ENCODE measurements at regions not wholly inside any gene's neighbourhood (a gene's known extent, or its start where the extent isn't known, plus 50 kb on each side); places are given as distances from the start of the nearest gene placed in this dataset.
"Not testable (repeated sequence)": the region's sequence is repeated elsewhere in the genome, so short reads cannot be mapped to it uniquely, and the experiment has no call there.

DNA sequence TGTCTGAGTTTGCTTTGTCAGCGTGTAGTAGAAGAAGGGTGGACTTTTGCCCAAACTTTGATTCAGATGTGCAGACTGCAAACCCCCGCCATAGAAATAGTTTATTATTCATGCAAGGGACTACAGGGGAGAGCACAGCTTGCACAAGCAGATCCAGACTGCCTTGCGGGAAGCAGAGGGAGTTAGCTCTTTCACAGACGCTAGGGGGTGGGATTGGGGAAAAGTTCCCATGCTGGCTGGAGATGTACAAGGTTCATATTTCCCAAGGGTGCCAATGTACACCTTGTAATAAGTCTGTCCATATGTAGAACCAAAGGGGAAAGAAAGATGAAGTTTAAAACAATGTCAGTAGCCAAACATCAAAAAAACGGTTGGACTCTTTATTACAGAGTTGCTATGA is 749.7 kb upstream of the COX7C start:
- DNase-seq, result no peak

DNA sequence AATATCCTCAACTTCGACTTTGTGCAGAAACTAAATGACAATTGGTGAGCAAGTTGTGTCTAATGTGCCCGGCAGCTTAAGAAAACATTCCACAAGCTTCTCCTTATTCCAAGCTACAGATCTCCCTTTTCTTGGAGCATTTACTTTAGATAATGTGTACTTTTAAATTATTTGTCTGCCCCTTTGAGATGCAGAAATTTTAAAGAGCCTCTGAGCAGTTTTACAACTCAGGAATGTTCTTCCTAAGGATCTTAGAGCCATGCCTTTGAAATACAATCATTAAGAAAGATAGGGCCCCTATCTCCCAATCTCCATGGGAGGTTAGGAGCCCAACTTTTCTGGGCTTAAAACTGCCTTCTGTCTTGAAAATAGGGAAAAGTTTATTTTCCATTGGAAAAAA is 723.7 kb upstream of the COX7C start:
- no peak for DNase-seq

DNA sequence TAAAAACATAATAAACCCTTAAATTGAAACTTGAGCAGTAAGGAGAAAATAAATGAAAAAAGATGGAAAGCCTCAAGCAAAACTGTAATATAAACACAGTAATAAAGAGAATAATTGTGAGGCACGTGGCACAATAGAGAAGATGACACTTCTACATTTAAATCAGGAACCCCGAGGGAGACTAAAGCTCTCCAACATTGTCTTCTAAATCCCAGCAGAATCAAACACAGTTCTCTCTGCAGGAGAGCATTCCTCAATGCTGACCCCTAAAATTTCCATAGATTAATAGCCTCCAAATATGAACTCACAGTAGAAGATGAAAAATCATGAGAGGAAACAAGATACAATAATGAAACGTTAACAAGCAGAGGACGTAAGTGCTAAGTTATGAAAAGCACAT is 721.2 kb upstream of the COX7C start:
- DNase-seq, result no peak

DNA sequence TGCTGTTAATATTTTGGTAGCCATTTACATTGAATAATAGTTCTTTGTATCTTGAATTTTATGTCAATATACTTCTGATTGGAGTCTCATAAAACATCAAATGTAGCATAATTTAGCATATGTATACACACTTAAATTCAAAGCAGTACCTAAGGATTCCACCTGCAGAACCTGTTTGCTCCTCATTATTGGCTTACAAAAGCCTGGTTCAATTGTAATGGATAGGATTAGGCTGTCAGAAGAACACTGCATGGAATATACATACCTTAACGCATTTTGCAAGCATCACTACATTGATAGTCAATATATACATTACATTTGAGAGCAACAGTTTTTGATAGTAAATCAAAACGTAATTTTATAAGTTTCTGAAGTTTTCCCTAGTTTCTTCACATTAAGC is 711.3 kb upstream of the COX7C start:
- DNase-seq, result no peak

DNA sequence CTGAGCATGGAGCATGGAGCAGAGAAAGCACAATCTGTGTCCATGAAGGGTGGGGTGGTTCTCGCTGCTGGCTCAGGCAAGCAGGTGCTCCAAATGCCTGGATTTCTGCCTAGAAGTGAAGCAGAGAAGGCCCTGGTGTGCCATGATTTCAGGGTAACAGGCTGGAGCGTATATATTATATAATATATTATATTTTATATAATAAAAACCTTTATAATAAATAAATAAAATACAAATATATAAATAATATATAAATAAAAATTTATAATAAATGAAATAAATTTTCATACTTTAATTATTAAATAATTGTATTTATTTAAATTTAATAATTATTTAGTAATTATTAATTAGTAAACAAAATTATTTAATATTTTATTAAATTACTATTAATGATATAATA is 707.4 kb upstream of the COX7C start:
- no peak for DNase-seq

DNA sequence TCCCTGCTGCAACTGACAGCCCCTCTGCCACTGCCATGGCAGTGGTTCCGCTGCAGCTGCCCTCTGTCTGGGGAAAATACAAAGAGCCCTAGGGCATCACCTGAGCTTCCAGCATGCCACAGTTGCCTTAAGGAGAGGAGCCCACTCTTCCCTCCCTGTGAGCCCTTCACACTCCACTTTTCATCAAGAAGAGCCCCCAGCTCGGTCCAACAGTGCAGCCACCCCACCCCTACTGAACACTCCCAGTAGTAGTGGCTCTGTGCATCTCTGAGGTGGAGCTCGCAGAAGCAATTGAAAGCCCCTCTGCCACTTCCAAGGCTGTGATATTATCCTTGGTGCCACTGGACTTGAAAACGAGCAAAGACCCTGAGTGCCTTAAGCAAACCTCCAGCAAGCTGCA is 696.8 kb upstream of the COX7C start:
- DNase-seq, result no peak

DNA sequence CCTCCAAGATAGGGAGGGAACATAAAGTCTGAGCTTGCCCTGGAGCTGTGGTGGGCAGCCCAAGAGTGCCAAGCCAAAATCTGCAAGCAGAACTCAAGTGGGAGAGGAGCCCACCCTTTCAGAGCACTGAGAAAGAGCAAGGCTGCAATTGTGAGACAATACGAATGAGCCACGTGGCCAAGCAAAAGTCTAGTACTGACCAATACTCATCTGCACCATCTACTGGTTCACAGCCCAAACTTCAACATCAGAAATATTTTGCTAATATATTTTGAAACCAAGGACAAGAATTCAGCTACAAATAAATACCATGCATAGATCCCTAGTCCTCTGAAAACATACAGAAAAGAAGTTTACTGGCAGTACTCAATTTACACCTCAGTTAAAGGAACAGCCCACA is 696.2 kb upstream of the COX7C start:
- DNase-seq, result peak; percentile 12 to 33

DNA sequence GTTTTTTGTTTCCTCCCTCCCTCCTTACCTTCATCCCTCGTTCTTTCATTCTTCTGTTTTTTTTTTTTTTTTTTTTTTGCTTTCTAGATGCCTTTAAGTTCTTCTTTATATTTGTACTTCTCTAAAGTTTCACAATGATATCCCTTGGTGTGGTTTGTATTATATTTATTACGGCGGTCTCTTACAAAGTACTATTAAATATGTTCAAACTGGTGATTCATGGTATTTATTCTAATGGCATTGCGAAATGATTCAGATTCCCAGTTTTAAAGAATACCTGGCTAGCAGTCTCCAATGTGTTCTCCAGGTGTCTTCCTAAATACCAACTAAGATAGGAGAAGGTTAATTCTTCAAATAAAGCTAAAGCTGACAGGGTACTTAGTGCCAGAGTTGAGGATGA is 690.1 kb upstream of the COX7C start:
- DNase-seq, result no peak

DNA sequence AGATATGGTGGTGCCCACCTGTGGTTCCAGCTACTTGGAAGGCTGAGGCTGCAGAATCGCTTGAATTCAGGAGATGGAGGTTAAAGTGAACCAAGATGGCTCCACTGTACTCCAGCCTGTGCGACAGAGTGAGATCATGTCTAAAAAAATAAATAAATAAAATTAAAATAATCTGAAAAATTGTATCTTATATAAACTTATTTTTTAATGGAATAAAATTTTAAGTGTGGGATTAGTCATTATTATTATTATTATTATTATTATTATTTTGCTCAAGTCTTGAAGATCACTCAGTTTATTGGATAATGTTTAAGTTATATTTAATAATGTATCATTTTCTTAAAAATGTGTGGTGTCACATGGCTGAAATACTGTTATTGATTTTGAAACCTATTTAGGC is 688.0 kb upstream of the COX7C start:
- DNase-seq, result no peak

DNA sequence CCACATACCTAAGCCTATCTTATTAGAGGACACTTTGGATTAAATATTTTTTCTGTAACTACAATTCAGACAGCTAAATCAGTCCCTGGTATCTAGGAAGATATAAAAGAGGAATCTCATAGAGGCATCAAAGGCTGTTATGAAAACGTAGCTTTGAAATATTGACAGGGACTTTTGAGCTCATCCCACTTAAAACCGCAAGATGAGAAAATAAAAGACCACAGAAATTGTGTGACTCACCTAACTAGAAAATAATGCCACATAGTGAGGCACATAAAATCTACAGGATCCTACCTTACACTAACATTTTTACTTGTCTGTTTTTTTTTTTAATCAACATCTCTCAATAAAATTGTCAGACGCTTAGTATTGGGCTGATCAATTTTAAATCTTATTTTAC is 686.5 kb upstream of the COX7C start:
- DNase-seq, result no peak

DNA sequence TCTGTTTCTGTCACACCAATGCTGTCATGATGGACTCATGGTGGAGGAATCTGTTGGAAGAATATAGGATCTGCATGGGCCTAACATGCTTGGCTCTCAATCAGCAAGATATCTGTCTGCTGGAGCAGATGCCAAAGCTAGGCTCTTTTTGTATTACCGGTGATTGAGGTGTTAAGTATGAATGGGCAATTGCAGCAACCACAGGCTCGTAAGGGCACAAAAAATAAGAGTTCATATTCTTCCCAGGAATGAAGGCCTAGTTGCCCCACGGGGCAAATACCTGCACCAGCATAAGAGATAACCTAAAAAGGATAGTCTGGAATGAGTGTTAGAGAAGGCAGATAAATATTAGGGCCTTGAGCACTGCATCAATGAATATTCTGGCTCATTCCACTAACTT is 679.5 kb upstream of the COX7C start:
- no peak for DNase-seq

DNA sequence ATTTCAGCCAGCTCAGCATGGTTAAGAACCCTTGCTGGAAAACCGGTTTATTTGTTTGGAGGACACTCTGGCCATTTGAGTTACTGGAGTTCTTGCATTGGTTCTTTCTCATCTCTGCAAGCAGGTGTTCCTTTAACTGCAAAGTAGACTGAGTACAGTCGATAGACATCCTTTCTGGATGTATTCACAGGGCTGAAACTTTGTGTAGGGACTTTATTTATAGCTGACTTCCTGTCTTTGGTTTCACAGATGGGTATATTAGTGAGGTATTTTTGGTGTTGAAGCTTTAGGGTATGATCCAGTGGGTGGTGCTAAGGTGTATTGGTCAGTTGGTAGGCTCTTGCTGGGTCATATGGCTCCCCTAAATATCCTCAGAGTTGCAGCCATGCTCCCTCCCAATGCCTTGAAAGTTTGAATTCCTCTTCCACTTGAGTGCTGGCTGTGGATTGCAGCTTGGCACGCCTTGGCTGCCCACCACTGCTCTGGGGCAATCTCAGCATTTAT is 666.0 kb upstream of the COX7C start:
- no peak for DNase-seq

DNA sequence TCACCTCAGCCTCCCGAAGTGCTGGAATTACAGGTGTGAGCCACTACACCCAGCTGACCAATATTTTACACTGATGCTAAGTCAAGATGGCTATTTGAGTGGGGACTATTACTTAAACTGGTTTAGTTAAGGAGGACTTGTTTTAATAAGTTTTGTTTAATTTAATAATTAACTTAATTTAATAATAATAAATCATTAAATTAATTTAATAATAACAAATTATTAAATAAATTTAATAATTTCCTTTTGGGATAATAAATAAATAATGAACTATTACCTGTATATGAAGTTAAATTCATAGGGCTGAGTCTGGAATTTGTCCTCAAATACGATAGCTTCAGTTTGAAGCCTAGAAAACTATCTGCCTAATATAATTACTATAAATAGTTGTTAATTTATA is 665.1 kb upstream of the COX7C start:
- DNase-seq, result no peak

DNA sequence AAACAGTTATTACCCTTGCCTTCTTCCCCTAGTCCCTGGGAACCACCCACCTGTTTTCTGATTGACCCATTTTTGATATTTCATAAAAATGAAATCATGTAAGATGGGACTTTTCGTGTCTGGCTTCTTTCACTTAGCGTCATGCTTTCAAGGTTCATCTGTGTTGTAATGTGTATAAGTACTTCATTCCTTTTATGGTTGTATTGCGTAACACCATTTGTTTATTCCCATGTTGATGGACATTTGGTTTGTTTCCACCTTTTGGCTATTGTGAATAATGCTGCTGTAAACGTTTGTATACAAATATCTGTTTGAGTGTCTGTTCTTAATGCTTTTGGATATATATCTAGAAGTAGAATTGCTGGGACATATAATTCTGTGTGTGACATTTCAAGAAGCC is 650.1 kb upstream of the COX7C start:
- DNase-seq, result no peak

DNA sequence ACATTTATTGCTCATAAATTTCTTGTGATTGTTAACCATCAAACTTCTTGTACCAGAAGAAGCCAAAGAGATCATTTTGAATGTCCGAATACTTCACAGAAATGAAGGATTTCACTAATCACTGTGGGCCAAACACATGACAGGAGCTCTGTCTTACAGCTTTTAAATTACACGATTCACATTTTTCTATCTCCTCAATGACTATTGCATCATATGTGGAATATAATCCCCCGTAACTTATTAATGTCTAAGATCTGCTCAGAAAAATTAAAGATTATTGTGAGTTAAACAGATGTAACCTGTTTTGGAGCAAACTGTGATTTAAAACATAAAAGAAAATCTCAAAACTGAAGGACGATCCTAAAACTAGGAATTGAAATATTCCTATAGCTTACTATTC is 645.2 kb upstream of the COX7C start:
- no peak for DNase-seq

DNA sequence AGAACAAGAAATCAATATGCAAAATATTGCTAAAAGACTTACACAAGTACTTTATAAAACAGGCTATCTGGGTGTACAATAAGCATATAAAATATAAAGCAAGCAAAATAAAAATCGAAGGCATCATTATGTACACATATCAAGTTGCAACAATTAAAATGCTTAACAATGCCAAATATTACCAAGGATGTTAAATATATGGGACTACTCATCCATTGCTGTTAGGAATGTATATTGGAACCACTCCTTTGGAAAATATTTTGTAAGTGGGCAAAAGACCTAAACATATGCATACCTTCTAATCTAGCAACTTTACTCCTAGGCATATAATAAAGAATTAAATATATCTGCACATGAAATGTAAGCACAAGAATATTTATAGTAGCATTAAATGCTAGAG is 632.6 kb upstream of the COX7C start:
- no peak for DNase-seq

DNA sequence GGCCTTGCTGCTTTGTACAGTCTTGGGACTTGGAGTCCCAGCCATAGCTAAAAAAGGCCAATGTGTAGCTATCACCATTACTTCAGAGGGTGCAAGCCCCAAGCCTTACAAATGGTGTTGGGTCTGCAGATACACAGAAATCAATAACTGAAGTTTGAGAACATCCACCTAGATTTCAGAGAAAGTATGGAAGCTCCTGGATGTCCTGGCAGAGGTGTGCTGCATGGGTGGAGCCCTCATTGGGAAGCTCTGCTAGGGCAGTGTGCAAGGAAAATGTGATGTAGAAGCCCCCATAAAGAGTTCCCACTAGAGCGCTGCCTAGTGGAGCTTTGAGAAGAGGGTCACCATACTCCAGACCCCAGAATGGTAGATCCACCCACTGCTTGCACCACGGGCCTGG is 626.7 kb upstream of the COX7C start:
- DNase-seq, result no peak

DNA sequence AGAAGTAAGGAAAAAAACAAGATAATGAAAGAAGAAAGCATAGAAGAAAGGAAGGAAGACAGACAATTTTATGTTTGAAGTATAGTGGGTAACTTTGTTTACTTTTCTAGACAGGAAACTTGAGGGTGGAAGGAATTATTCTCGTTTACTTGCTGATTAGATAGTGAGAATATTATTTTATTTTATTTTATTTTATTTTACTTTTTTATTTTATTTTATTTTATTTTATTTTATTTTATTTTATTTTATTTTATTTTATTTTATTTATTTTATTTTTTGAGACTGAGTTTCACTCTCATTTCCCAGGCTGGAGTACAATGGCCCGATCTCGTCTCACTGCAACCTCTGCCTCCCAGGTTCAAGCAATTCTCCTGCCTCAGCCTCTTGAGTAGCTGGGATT is 623.1 kb upstream of the COX7C start:
- DNase-seq, result not testable (repeated sequence)

DNA sequence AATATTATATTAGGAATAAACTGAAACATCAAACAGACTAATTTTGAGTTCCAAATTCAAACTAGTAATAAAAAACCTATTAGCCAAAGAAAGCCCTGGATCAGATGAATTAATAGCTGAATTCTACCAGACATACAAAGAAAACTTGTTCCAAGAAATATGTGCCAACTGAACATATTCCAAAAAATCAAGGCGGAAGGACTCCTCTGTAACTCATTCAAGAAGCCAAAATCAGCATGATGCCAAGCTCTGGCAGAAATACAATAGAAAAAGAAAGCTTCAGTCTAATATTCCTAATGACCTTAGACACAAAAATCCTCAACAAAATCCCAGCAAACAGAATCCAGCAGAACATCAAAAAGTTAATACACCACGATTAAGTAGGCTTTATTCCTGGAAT is 619.1 kb upstream of the COX7C start:
- DNase-seq, result no peak

DNA sequence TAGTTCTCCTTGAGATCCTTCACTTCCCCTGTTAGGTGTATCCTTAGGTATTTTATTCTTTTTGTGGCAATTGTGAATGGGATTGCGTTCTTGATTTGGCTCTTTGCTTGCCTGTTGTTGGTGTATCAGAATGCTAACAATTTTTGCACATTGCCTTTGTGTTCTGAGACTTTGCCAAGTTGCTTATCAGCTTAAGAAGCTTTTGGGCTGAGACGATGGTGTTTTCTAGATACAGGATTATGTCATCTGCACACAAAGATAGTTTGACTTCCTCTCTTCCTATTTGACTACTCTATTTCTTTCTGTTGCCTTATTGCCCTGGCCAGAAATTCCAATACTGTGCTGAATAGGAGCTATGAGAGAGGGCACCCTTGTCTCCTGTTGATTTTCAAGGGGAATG is 609.4 kb upstream of the COX7C start:
- DNase-seq, result no peak

DNA sequence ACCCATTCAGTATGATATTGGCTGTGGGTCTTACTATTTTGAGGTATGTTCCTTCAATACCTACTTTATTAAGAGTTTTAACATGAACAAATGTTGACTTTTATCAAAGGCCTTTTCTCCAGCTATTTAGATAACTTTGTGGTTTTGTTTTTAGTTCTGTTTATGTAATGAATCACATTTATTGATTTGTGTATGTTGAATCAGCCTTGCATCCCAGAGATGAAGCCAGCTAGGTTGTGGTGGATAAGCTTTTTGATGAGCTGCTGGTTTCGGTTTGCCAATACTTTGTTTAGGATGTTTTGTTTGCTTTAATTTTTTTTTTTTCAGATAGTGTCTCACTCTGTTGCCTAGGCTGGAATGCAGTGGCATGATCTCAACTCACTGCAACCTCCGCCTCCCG is 609.0 kb upstream of the COX7C start:
- no peak for DNase-seq

DNA sequence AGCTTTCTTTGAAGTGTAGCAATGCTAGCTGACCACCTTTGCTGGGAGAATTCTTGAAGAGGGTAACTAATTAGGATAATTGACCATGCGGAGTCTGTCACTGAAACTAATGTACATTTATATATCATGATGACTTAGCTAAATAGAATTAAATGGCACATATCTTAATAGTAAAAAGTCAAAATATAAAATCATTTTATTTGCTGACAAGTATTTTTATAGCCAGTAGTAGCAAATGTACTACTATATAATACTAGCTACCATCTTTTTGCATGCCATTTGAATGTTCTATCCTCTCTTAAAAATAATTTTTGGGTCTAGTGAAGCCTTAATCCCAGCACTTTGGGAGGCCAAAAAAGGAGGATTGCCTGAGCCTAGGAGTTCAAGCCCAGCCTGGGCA is 605.8 kb upstream of the COX7C start:
- DNase-seq, result no peak

DNA sequence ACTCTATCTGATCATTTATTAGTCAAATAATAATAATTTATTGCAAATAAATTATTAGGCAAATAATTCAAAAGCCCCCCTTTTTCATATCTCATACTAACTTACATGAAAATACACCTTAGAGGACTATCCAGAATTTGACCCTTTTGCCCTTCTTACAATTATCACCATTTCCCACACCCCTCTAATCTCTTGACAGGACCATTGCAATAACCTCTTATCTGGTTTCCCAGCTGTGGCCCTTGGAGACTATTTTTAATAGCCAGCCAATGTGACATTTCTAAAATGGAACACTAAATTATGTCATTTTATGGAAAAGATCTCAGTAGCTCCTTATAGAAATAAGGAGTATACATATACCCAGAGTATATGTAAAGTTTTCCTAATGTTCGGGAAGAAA is 588.4 kb upstream of the COX7C start:
- DNase-seq, result no peak

DNA sequence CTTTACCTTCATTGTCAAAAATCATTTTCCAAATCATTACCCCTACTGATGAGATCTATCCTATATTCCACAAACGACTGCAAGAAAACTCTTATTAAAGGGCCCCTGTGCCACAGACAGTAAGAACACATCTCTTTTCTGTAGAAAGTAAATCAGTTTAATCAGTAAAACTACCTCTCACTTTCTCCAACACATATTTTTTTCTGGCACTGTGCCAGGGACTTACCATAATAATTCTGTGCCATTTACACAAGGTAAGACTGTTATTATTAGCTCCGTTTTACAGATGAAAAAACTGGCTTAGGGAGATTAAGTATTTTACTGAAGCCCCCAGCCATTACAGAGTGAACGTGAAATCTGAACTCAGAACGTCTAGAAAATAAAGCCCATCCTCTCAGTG is 587.0 kb upstream of the COX7C start:
- no peak for DNase-seq

DNA sequence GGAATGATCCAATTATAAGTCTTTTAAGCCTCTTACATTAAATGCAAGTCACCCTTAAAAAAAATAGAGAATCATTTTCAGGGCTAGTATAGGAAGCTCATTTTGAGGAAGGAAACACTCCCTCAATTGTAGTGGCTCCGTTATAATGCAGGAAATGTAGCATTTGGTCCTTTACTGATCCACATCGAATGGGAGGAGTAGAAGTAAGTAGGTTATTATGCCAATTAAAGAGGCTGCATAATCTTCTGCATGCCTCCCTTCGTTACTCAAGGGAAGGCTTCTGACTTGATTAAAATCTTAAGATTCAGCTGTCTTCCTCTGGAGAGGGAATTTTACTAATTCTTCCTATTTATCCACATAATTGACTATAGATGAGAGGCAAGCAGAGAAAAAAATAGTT is 579.2 kb upstream of the COX7C start:
- DNase-seq, result peak; percentile 45 to 72

DNA sequence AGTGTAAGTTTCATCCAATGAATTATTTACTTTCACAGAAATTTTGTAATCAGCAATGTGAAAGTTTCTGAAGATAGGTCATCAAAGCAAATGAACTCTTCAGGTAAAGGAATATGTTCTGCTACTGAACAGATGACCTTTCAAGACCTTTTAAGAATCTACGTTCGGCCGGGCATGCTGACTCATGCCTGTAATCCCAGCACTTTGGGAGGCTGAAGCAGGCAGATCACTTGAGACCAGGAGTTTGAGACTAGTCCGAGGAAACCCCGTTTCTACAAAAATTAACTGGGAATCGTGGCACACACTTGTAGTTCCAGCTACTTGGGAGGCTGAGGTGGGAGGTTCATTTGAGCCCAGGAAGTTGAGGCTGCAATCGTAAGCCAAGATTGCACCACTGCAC is 578.4 kb upstream of the COX7C start:
- no peak for DNase-seq

All from Kasumi-1 (cell line).